Stomach (tissue), 4 donors: ENCODE measurements at regions not wholly inside any gene's neighbourhood (a gene's known extent, or its start where the extent isn't known, plus 50 kb on each side); places are given as distances from the start of the nearest gene placed in this dataset.

Experiments
- CTCF ChIP-seq, 7 experiments: fragments of 450-650 bp in 4 of 7; fragments of 200-600 bp in 3 of 7; sonication (generic) in 3 of 7; IDR thresholded peaks; one replicate each; pipeline ENCODE4 v1.5.1; 2016 to 2019; ENCODE audit warnings: antibody characterized with exemption in 7 of 7, control low read depth in 2 of 7, mild to moderate bottlenecking in 1 of 7
- POLR2A ChIP-seq, 4 donors: fragments of 450-650 bp; IDR thresholded peaks; one replicate each; pipeline ENCODE4 v1.6.1; 2016; ENCODE audit warnings: antibody characterized with exemption in 4 of 4, control low read depth in 2 of 4, mild to moderate bottlenecking in 1 of 4, moderate library complexity in 1 of 4

- TF ChIP-seq CTCF (IDR thresholded peaks at IDR 0.05) (no peak), POLR2A (IDR thresholded peaks at IDR 0.05) (no peak)
Measured at GRCh38 chr14:94677213-94677612, 65.0 kb downstream of the SERPINA3 start.
